Thyroid gland (tissue), 4 donors: ENCODE measurements at regions not wholly inside any gene's neighbourhood (a gene's known extent, or its start where the extent isn't known, plus 50 kb on each side); places are given as distances from the start of the nearest gene placed in this dataset.

Source experiments
- POLR2A ChIP-seq, 2 donors: fragments of 450-650 bp; IDR thresholded peaks; one replicate each; pipeline ENCODE4 v1.6.1; 2017; ENCODE audit warnings: antibody characterized with exemption in 2 of 2, mild to moderate bottlenecking in 2 of 2, moderate library complexity in 1 of 2
- TF ChIP-seq, protein P1 (sequence below), 6 experiments: fragments of 200-600 bp in 3 of 6; fragments of 450-650 bp in 3 of 6; sonication (generic) in 3 of 6; IDR thresholded peaks; one replicate each; pipeline ENCODE4 v1.5.1; 2016 to 2019; ENCODE audit warnings: antibody characterized with exemption in 6 of 6, mild to moderate bottlenecking in 2 of 6, inconsistent platforms in 1 of 6, moderate library complexity in 1 of 6

DNA sequence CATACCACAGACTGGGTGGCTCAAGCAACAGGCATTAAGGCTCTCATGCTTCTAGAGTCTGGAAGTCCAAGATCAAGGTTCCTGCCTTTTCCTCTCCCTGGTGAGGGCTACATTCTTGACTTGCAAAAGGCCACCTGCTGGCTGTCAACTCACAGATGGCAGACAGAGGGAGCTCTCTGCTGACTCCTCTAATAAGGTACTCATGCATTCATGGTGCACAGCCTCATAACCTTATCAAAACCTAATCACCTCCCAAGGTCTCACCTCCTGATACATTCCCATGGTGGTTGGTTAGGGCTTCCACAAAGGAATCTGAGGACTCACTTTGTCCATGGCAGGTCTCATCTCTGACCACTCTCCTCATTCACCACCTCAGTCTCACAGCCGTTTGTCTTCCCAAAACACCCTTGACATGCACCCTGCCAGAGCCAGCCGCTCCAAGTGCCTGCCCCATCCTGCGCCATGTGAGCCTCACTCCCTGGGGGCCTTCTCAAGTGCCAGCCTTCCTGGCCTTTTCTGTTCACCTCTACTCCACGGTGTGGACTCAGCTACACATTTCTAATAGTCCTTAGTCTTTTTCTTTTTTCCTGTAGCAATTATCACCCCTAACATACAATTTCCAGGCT lies 400.3 kb upstream of the ADARB2 start:
- TF ChIP-seq, protein P1, sequence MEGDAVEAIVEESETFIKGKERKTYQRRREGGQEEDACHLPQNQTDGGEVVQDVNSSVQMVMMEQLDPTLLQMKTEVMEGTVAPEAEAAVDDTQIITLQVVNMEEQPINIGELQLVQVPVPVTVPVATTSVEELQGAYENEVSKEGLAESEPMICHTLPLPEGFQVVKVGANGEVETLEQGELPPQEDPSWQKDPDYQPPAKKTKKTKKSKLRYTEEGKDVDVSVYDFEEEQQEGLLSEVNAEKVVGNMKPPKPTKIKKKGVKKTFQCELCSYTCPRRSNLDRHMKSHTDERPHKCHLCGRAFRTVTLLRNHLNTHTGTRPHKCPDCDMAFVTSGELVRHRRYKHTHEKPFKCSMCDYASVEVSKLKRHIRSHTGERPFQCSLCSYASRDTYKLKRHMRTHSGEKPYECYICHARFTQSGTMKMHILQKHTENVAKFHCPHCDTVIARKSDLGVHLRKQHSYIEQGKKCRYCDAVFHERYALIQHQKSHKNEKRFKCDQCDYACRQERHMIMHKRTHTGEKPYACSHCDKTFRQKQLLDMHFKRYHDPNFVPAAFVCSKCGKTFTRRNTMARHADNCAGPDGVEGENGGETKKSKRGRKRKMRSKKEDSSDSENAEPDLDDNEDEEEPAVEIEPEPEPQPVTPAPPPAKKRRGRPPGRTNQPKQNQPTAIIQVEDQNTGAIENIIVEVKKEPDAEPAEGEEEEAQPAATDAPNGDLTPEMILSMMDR (IDR thresholded peaks at IDR 0.05), result no peak
- TF ChIP-seq POLR2A (IDR thresholded peaks at IDR 0.05), result no peak
